ENCODE measurements at regions not wholly inside any gene's neighbourhood (a gene's known extent, or its start where the extent isn't known, plus 50 kb on each side); places are given as distances from the start of the nearest gene placed in this dataset.

DNA sequence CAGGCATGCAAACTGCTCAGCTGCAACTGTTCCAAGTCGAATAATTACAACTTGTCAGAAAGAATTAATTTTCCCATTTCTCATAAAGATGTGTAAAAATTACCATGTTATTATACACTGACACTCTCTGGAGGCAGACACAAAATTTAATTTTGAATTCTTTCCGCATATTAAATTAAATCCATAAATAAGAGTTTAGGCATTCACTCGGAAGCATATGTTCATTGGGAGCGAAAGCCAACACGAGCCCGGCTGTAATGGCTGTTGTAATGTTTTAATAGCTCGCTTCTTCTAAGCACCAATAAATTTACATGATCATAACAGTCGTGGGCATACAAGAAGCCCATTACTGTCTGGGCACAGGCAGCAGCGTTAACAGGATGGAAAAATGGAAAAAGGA lies 189.6 kb upstream of the SOX5 start:
- H3K9me3 ChIP-seq, result no peaks in the 10 kb centered on the region
- intact Hi-C loops (cut with DNase I), result no loop called here

DNA sequence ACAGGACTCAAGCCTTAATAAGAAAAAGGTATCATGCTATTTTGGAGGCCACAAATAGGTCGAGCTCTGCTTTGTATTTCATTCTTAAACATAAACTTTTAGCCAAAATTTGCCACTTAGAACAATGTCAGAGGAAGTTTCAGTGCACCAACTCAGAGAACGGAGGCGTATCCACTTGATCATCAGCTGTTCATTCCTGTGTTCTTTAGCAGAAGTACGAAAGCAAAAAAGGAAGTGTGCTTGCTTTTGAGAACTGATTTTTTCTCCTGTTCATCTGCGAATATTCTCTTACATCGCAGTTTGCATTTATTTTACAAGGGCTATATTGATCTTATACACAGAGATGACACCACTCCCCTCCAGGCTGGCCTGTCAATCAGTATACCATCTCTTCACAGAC lies 188.6 kb upstream of the SOX5 start:
- Histone ChIP-seq H3K9me3 (no peaks in the 10 kb centered on the region), H3K27me3 (ENCODE audit: low read depth) (no peaks in the 10 kb centered on the region), H3K27ac (no peak overlapping the region), H3K4me1 (no peaks in the 10 kb centered on the region), H3K36me3 (no peaks in the 10 kb centered on the region), H3K4me3 (no peak overlapping the region)
- TF ChIP-seq, protein P1, sequence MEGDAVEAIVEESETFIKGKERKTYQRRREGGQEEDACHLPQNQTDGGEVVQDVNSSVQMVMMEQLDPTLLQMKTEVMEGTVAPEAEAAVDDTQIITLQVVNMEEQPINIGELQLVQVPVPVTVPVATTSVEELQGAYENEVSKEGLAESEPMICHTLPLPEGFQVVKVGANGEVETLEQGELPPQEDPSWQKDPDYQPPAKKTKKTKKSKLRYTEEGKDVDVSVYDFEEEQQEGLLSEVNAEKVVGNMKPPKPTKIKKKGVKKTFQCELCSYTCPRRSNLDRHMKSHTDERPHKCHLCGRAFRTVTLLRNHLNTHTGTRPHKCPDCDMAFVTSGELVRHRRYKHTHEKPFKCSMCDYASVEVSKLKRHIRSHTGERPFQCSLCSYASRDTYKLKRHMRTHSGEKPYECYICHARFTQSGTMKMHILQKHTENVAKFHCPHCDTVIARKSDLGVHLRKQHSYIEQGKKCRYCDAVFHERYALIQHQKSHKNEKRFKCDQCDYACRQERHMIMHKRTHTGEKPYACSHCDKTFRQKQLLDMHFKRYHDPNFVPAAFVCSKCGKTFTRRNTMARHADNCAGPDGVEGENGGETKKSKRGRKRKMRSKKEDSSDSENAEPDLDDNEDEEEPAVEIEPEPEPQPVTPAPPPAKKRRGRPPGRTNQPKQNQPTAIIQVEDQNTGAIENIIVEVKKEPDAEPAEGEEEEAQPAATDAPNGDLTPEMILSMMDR (IDR thresholded peaks at IDR 0.05), result no peak
- intact Hi-C loops (cut with DNase I), result no loop called here
- DNase-seq (no peak), ATAC-seq (no peak)

More for the DNA sequence above, 189.6 kb upstream of the SOX5 start:
- TF ChIP-seq, protein P1 (IDR thresholded peaks at IDR 0.05), result no peak
- Histone ChIP-seq H3K4me1 (no peaks in the 10 kb centered on the region), H3K4me3 (no peak overlapping the region), H3K27ac (no peak overlapping the region), H3K27me3 (ENCODE audit: low read depth) (no peaks in the 10 kb centered on the region), H3K36me3 (no peaks in the 10 kb centered on the region)
- DNase-seq (no peak), ATAC-seq (no peak)

DNA sequence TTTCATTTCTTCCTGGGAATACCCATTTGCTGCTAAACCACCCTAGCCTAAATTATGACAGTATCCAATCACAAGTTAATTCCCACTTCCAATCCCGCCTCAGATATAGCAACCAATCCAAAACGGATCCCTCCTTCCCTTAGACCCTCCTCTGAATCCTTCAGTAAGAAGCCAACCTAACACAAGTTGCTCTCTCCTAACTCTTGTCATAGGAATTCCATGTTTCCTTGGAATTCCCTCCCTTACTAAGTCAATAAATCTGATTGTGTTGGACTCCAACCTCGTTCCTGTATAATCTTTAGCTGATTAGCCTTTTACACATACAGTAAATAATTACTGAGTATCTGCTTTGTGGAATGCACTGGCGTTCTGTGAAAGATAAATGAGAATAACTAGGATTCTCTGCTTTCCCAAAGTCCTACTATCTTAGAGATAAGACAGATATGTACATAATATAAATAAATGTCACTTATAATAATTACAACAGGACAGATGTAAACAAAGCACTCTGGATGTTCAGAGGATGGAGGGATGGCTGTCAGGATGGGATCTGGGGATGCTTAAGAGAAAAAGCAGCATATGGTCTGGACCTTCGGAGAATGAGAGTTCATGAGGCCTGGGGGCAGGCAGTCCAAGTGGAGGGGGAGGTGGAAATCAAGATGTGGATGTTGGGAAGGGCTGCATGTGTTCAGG lies 185.8 kb upstream of the SOX5 start:
- Histone ChIP-seq H3K27ac (no peak overlapping the region), H3K4me3 (no peak overlapping the region), H3K27me3 (ENCODE audit: low read depth) (no peaks in the 10 kb centered on the region), H3K9me3 (no peaks in the 10 kb centered on the region), H3K36me3 (no peaks in the 10 kb centered on the region), H3K4me1 (no peaks in the 10 kb centered on the region)
- ATAC-seq (no peak), DNase-seq (no peak)
- intact Hi-C loops (cut with DNase I), result no loop called here
- TF ChIP-seq, protein P1 (IDR thresholded peaks at IDR 0.05), result no peak

DNA sequence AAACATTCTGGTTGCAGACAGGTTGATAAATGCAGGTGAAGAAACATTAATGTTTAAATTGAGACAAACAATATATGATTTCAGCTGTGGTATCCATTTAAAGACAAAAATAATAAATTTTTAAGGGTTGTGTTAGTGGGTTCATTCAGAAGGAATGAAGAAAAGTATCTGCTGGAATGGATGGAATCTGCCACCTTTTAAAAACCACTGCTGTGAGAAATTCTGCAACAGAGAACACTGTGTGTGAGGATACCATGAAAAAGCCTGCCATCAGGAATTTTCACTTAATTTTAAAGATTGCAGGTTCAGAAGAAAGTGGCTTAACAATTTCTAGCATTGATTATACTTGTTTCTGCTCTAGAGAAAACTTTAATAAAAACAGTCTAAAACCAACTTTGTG lies 184.6 kb upstream of the SOX5 start:
- Histone ChIP-seq H3K27me3 (ENCODE audit: low read depth) (no peaks in the 10 kb centered on the region), H3K36me3 (no peaks in the 10 kb centered on the region), H3K9me3 (no peaks in the 10 kb centered on the region), H3K4me3 (no peak overlapping the region), H3K4me1 (no peaks in the 10 kb centered on the region), H3K27ac (no peak overlapping the region)
- DNase-seq (no peak), ATAC-seq (no peak)
- intact Hi-C loops (cut with DNase I), result no loop called here
- TF ChIP-seq, protein P1 (IDR thresholded peaks at IDR 0.05), result no peak

DNA sequence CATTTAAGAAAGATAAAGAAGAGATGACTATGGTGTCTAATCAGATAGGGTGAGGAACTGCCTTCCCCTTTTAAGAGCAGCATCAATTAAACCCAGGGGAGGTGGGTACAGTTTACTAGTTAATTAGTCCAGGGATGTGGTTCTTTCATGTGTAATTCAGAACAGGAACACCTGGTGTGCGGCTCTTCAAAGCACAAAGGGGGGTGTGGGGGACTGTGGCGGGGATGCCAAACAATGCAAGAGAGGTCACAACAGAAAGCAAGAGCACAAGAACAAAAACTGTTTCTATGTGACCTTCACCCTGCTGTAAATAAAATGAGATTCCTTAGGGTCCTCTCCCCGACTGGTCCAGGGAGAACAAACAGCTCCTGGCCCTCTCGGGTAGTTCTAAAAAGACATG lies 183.9 kb upstream of the SOX5 start:
- TF ChIP-seq, protein P1 (IDR thresholded peaks at IDR 0.05), result no peak
- Histone ChIP-seq H3K4me3 (no peak overlapping the region), H3K4me1 (no peaks in the 10 kb centered on the region), H3K9me3 (no peaks in the 10 kb centered on the region), H3K27ac (no peak overlapping the region), H3K27me3 (ENCODE audit: low read depth) (no peaks in the 10 kb centered on the region), H3K36me3 (no peaks in the 10 kb centered on the region)
- ATAC-seq (no peak), DNase-seq (no peak)
- intact Hi-C loops (cut with DNase I), result no loop called here

Data from lower lobe of right lung (tissue), 2 donors.